ENCODE measurements at regions not wholly inside any gene's neighbourhood (a gene's known extent, or its start where the extent isn't known, plus 50 kb on each side); places are given as distances from the start of the nearest gene placed in this dataset.

GRCh38 chr16:58848662-58849002, 114.5 kb upstream of the GOT2 start:
- no peaks in the 10 kb centered on the region for H3K4me1 ChIP-seq (ENCODE audit: control insufficient read depth in 1 of 2, insufficient read depth in 2 of 2, low read depth in 1 of 2, low read length in 1 of 2)
- ChIA-PET CTCF (interaction anchor here (1.6 to 3.9 kb wide), 2 partner anchors 35 to 1355 kb away, joined by 3 to 15 read pairs; no protein-coding TSS in a partner anchor), POLR2A (no interaction called here)
- no peak overlapping the region for H3K9ac ChIP-seq
- no peaks in the 10 kb centered on the region for H3K9me3 ChIP-seq
- no peaks in the 10 kb centered on the region for H3K36me3 ChIP-seq (replicated peaks in 1 of 2; ENCODE audit: control insufficient read depth in 1 of 2, insufficient read depth in 2 of 2, low read length in 1 of 2)
- H3K27me3 ChIP-seq (ENCODE audit: insufficient read depth), result no peaks in the 10 kb centered on the region
- no peak overlapping the region for H3K4me3 ChIP-seq (ENCODE audit: low read depth in 2 of 2, low read length in 1 of 2)
- no peaks in the 10 kb centered on the region for H4K20me1 ChIP-seq (ENCODE audit: insufficient read depth)
- H3F3A ChIP-seq (replicated peaks; ENCODE audit: insufficient read depth), result no peaks in the 10 kb centered on the region
- no peak overlapping the region for H3K27ac ChIP-seq (ENCODE audit: low read depth in 2 of 2, low read length in 1 of 2)
- no peaks in the 10 kb centered on the region for H3K79me2 ChIP-seq (ENCODE audit: insufficient read depth)
- DNase-seq, result no peak
- WGBS (ENCODE audit: low lambda C conversion rate), result 30% methylated on average over 2 of the region's 2 CpGs
- H2AFZ ChIP-seq (ENCODE audit: low read depth), result no peak overlapping the region
- no peak overlapping the region for H3K4me2 ChIP-seq
- TF ChIP-seq JUND (IDR thresholded peaks at IDR 0.05), result no peak
- TF ChIP-seq GABPA (IDR thresholded peaks at IDR 0.05; ENCODE audit: low read depth), result no peak
- no peak for TF ChIP-seq POLR2AphosphoS5 (IDR thresholded peaks at IDR 0.05; ENCODE audit: low read depth, low read length)
- TF ChIP-seq REST (IDR thresholded peaks at IDR 0.05; ENCODE audit: low read depth, low read length), result no peak
- TF ChIP-seq NRF1 (IDR thresholded peaks at IDR 0.05; ENCODE audit: low read depth, low read length), result no peak
- TF ChIP-seq EZH2phosphoT487 (IDR thresholded peaks at IDR 0.05; ENCODE audit: borderline replicate concordance, low read depth), result no peak
- no peak for TF ChIP-seq IRF3 (IDR thresholded peaks at IDR 0.05; ENCODE audit: low read depth, low read length)
- TF ChIP-seq RCOR1 (IDR thresholded peaks at IDR 0.05; ENCODE audit: low read length), result no peak
- no peak for TF ChIP-seq ZBTB33 (IDR thresholded peaks at IDR 0.05; ENCODE audit: borderline replicate concordance, low read depth)
- no peak for TF ChIP-seq FOXM1 (IDR thresholded peaks at IDR 0.05; ENCODE audit: low read depth)
- no peak for TF ChIP-seq SMC3 (IDR thresholded peaks at IDR 0.05; ENCODE audit: low read depth, low read length)
- TF ChIP-seq MAX (IDR thresholded peaks at IDR 0.05; ENCODE audit: low read depth), result no peak
- TF ChIP-seq TEAD4 (IDR thresholded peaks at IDR 0.05; ENCODE audit: borderline replicate concordance, insufficient read depth), result no peak
- TF ChIP-seq TAF1 (IDR thresholded peaks at IDR 0.05; ENCODE audit: borderline replicate concordance, low read depth, low read length), result no peak
- TF ChIP-seq RFX5 (IDR thresholded peaks at IDR 0.05; ENCODE audit: low read length), result no peak
- no peak for TF ChIP-seq FOXJ3 (CRISPR knock-in tag; IDR thresholded peaks at IDR 0.05)
- H3K9me2 ChIP-seq, result no peaks in the 10 kb centered on the region

All from SK-N-SH (cell line).